ENCODE measurements at regions not wholly inside any gene's neighbourhood (a gene's known extent, or its start where the extent isn't known, plus 50 kb on each side); places are given as distances from the start of the nearest gene placed in this dataset.

- TF ChIP-seq POLR2AphosphoS5 (IDR thresholded peaks at IDR 0.05; ENCODE audit: low read depth) (no peak), REST (IDR thresholded peaks at IDR 0.05; ENCODE audit: unreplicated experiment) (no peak), JUNB (IDR thresholded peaks at IDR 0.05; ENCODE audit: unreplicated experiment) (no peak), ETS1 (IDR thresholded peaks at IDR 0.05) (no peak)
Observed at GRCh38 chr2:144580521-144581161, 60.7 kb upstream of the ZEB2 start (continued).

GRCh38 chr2:144579556-144579955, 59.6 kb upstream of the ZEB2 start:
- Histone ChIP-seq H3K4me2 (no peak overlapping the region), H3K9me2 (ENCODE audit: insufficient read depth) (no peaks in the 10 kb centered on the region), H3K27me3 (ENCODE audit: insufficient read depth) (no peaks in the 10 kb centered on the region), H2AFZ (no peak overlapping the region), H3K79me2 (replicated peaks; ENCODE audit: insufficient read depth) (no peaks in the 10 kb centered on the region), H3F3A (replicated peaks; ENCODE audit: low read depth) (no peaks in the 10 kb centered on the region), H3K36me3 (ENCODE audit: insufficient read depth) (no peaks in the 10 kb centered on the region), H3K27ac (ENCODE audit: low read depth) (no peak overlapping the region), H3K4me3 (no peak overlapping the region), H3K4me1 (ENCODE audit: insufficient read depth) (peaks cover 31% of the 10 kb centered on the region), H4K20me1 (replicated peaks; ENCODE audit: insufficient read depth) (no peaks in the 10 kb centered on the region)
- Mint-ChIP-seq H3K9me3 (no peaks in the 10 kb centered on the region), H3K27me3 (ENCODE audit: insufficient read depth, low read depth, poor library complexity) (no peaks in the 10 kb centered on the region), H3K4me1 (peaks cover 34% of the 10 kb centered on the region), H3K27ac (no peak overlapping the region), H3K36me3 (ENCODE audit: low read depth) (no peaks in the 10 kb centered on the region), H3K4me3 (no peak overlapping the region)
- ATAC-seq (no peak), DNase-seq (ENCODE audit: low spot score) (no peak)
- TF ChIP-seq POLR2AphosphoS5 (IDR thresholded peaks at IDR 0.05; ENCODE audit: low read depth) (no peak), CTCF (conservative IDR thresholded peaks at IDR 0.05; ENCODE audit: low read depth in 2 of 2) (no peak), JUNB (IDR thresholded peaks at IDR 0.05; ENCODE audit: unreplicated experiment) (no peak), NANOG (IDR thresholded peaks at IDR 0.05; ENCODE audit: borderline replicate concordance) (no peak), STAT1 (IDR thresholded peaks at IDR 0.05; ENCODE audit: unreplicated experiment) (no peak)

Measured in GM23338 (cell line).